Stimulated activated CD4-positive, alpha-beta T cell treated with anti-CD3 and anti-CD28 coated beads, Interleukin-15, amount 100 ng/mL, for 1 hour (primary cell): ENCODE measurements at regions not wholly inside any gene's neighbourhood (a gene's known extent, or its start where the extent isn't known, plus 50 kb on each side); places are given as distances from the start of the nearest gene placed in this dataset.
A peak's percentile ranks its signal among the peaks of the same experiment; 100 is the strongest.

ENCODE experiments used
- DNase-seq, 2 donors: peaks; one replicate each; pipeline ENCODE4 v3.0.0-alpha.2; 2020; ENCODE audit warnings: low read depth in 1 of 2, low spot score in 1 of 2

DNA sequence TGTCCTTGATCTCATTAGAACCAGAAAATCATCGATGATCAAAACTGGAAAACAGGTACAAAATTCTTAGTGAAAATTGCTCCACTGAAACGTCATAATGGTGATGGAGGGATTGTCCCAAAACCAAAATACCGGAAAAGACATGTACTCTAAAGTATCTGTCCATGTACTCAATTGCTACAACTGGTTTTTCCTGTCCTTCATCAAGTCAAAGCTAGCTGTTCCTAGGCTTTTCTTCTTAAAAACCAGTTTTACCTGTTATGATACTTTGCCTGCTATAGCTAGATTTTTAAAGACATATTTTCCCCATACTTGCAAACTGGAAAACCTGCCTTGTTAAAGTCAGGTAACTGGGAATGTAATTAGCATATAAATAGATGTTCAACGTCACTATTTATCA is 50.5 kb upstream of the LRRC1 start:
- DNase-seq = no peak

DNA sequence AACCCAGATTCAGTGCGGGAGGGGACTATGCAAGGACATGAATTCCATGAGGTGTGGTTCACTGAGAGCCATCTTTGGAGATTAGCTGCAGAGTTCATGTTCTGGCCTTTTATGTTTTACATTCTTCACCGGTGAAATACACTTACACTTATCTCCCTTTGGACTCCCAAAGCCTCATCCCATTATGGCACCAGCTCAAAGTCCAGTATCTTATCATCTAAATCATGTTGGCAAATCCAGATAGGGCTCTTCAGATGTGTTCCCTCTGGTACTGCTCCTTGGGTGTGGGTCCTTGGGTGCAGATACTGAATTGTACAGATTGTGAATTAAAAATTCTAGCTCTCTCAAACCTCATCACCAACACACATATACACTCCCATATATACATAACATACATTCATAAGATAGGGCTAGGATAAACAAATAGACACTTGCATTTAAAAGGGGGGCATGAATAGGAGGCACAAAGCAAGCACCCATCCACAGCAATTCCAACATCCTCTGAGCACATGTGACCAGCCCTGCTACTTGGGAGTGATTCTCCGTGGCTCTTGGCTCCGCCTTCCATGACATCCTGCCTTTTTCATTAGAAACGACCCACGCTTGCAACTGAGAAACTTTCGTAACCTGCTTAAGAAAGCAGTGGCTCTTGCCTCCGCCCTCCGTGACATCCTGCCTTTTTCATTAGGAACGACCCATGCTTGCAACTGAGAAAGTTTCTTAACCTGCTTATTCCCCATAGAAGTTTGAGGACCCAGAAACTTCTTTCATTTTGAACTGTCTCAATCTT is 53.6 kb upstream of the LRRC1 start:
- DNase-seq = no peak

DNA sequence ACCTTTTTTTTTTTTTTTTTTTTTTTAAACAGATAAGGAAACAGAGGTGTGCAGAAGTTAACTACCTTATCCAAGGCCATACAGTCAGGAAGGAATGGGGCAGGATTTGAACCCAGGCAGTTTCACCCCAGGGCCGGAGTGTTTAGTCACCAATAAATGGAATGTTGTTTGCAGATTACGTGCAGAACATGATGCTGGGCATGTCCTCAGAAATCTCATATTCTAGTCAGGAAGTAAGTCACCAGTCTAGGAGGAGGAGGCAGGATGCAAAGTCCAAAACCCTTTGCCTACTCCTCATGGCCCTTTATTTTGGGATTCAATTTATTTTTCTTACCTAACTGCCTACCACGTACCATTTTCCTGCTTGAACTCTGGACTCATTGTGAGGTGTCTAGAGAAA is 57.1 kb upstream of the LRRC1 start:
- no peak for DNase-seq

DNA sequence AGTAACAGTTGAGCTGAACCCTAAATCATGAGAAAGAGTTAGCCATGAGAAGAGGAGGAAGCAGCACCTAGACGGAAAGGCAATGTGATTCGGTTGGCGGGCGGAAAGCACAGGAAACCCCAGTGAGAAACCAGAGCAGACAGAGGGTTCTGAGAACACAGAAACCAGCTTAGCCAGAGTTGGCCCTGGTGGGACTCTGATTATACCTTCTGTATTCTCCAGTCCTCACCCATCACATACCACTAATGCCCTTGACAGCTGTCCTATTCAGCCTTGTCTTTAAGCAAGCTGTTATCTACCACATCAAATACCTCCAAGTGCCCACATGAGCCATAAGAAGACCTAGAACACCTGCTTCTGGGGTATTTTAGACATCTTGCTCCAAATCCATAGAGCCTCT is 58.9 kb upstream of the LRRC1 start:
- DNase-seq = no peak

DNA sequence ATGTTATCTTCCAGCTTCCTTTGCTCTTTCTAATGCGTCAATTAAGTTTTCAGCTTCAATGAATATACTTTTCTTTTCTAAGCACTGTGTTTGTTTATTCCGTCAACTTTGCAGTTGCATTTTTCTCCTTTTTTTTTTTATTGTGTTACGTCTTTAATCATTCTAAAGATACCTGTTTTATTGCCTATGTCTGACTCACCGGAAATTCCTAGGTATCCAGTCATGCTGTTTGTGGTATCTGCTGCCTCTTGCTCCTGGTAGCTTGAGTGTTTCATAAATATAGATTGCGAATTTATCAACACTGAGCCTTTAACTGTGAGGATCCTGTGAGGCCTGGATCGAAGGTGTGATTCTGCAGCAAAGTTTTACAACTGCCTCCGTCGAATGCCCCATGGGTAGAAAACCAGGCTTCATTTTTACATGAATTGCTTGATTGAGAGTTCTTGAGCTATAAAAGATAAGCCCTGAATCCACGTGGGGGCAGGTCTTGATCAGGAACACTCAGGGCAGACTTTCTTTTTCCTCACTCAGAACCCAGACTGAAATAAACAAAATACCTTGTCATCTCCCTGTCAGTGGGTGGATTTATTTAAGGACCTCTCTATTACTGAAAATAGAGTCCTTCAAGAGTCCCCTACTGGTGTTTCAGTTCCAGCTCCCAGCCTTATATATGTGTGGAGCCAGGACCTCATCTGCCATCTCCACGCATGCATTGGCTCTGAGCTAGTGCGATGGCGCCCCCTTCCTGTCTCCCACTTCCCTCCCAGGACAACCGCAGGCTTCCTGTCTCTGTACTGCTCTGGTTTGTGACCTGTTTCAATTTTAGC is 60.1 kb upstream of the LRRC1 start:
- no peak for DNase-seq

DNA sequence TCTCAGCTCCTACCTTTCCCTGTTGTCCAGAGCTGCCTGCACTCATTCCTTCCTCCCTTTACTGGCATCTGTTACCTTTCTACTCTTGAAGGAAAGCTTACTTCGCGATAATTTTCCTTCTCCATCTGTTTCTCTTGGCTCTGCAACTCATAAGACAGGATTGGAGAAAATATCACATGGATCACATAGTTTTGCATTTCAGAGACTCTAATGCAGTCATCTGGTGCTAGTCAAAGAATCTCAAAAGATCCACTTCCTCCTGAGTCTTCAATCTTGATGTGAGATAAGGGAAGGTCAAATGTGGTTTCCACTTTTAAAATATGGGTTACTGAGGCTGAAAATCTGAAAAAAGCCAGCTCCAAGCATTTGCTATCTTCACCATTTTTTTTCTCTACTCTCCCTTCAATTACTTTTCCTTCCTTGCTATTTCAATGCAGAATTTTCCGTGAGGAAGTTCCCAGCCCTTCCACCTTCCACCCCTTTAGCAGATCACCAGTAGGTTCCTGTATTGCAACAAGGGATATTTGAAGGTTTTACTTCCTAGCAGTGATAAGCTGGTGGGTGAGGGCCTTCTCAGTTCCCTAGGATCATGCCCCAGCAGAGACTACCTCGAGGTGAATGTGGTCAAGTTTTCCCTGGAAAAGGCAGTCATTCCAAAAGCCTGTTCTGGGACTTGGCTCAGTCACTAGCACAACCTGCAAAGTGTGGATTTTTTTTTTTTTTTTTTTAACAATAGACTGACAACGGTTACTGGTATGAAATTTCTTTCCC is 62.8 kb upstream of the LRRC1 start:
- no peak for DNase-seq

DNA sequence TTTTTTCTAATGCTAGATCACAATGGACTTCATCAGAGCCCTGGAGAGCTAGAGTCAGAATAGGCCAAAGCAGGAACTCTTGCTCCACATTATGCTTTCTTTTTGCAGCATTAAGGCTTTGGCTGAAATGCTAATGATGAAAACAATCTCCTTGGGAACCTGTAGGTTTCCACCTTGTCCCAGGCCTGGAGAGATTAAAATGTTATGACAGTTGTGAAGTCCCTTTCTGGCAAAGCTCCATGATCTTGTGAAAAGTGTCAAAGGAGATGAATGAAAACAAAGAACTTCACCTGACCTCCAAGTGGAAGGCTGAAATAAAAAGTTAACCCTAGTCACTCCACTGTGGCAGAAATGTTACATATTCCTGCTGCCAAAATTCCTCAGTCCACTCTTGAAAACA is 64.0 kb upstream of the LRRC1 start:
- DNase-seq = no peak

DNA sequence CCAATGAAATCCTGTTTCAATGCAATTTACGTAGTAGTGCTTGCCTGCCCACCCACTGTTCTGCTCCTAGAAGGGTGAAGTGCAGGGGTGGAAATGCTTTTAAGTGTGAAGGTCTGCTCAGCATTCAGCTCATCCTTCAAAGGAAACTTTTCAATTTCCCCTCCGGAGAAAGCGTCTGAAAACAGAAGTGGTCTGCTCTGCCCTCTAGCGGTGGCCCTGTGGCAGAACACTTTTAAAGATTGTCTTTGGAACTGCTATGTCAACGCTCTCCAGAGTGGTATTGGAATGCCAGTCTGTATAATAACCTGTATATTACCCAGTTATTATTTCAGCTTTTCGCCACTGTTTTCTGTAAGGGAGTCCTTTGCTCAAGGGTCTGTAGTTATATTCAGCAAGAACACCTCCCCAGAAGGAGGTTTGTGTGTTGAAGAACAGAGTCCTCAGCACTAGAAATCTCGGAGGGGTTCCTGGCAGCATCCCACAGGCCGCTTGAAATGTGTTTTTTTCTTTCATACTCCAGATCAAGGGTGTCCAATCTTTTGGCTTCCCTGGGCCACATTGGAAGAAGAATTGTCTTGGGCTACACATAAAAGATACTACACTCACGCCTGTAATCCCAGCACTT is 63.1 kb upstream of the KLHL31 start:
- peak in 1 of 2 donors; percentile 32 for DNase-seq

DNA sequence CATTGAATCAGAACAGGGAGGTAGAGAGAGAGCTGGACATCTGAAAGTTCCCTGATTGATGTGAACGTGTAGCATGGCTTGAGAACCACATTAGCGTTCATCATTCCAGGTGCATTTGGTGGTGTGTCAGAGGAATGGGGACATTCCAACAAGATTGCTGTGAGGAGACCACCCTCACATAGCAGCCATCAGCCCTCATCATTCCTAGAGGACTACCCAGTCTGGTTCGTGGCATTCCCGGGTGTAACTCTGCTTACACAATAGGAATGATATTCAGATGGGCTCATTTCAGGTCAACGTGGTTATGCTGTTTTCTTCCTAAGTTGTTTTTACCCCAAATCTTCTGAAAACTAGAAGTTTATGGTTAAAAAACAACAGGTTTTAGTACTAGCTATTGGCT is 62.2 kb upstream of the KLHL31 start:
- no peak for DNase-seq

DNA sequence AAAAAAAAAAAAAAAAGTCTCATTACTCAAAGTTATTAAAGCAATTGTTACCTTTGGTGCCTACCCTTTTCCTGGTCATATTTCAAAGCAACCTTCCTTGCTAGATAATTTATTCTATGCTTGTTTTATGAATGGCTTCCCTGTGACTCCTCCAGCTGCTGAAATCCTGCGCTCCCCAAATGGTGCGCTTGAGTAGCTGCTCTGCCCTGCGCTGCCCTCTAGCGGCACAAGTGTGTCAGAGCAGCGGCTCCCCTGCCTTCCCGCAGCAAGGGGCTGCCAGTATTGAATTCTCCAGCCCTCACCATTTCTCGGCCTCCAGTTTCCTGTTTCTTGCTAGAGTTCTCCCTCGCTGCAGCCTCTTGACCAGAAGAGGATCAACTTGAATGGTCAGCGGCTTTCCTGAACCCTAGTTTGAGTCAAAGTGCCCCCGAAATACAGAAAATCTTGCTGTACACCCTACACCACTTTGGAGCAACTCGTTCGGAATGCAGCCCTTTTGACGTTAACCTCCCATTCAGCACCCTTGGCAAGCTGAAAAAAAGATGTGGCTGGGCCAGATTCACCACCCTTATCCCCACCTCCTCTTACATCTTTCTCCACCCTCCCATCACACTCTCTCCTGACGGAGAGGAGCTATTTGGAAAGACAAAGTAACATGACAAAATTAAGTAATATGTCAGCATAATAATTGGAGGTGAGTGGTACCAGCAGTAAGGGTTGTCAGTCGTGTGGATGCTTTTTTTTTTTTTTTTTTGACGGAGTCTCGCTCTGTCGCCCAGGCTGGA is 60.4 kb upstream of the KLHL31 start:
- peak; percentile 38 to 65 for DNase-seq

DNA sequence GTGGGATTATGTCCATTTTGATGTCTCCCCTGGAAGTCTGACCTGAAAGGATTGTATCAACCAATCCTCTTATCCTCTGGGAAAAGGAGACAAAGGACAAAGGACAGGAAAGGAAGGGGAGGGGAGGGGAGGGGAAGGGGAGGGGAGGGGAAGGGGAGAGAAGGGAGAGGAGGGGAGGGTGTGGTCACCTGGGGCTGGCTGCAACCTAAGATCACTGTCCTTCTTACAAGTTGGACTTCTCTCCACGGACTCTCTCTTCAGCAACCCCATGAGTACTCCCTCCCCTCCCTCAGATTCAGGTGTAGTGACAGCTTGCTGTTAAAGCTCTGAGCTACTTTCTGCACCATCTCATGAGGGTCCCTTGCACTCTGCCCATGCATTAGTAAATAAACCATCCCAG is 58.9 kb upstream of the KLHL31 start:
- DNase-seq = no peak

DNA sequence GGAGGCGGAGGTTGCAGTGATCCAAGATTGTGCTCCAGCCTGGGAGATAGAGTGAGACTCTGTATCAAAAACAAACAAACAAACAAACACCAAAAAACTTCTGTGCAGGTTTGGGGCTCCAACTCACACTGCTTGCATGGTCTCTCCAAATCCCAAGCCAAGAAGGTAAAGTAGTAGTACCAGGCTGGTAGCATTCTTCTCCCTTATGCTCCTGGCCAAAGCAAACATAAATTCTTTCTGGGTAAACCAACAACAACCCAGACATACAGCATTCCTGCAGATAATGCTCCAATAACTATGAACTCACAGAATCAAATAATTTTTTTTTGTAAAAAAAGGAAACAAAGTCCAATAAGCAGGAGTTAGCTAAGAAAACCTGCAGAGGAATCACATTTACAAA is 57.8 kb upstream of the KLHL31 start:
- no peak for DNase-seq

DNA sequence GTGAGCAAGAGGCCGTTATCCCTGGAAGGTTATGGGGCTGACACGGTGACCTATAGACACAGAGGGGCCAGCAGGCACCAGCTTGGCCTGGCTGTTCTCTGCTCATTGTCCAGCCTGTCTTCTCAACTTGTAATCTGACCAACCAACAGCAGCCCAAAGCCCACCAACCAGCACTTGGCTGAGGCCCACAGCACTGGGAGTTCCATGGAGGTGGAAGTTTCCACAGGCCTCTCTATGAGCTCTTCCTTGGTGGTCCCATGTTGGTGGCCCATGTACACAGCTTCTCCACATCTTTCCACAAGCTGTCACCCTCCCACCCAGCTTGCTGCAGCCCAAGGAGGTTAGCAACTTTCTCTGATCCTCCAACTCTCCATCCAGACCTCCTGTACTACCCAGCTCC is 56.2 kb upstream of the KLHL31 start:
- no peak for DNase-seq

DNA sequence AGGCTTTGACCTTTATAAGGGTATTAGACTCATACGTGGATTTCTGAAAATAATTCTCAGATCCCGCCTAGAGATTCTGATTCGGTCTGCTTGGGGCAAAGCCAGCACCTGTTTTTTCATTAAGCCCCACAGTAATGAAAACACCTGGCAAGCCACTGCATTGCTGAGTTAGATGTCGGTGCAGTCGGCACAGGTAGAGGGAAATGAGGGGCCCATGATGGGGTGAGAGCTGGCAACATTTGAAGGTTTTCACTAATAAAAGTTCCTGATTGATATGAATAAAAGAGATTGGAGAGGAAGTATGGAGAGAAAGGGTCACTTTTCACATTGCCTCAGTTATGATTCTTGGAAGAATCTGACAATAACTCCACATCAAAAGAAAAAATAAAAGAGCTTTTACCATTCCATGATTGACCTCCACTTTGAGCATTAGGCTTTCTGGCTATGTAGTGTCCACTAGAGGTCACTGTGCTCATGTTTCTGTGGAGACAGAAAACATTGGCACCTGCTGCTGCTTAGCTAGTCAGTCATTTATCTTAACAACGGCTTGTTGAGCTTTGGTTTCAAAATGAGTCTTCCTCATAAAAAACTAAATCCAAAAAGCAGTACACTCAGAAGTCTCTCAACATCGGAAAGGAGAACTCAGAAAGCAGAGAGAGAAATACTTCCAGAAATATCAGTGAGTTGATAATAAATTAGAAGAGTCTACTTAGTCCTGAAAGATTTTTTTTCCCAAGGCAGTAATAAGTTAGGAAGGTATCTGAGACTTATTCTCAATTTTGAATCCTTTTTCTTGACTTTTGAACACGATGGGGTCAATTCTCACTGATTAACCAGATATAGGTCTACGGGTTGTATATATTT is 53.3 kb upstream of the KLHL31 start:
- DNase-seq = no peak

DNA sequence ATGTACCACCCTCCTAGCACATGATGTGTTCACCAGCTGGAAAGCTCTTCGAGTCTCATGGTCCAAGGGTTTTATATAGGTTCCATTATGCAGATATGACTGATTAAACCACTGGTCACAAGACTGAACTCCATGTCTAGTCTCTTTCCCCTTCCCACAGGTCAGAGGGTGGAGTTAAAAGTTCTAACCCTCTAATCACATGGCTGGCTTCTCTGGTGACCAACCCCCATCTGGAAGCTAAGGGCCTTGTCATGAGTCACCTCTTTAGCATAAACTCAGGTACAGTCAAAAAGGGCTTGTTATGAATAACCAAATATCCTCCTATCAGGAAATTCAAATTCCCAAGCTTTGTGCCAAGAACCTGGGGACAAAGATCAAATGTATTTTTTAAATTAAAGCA is 52.0 kb upstream of the KLHL31 start:
- no peak for DNase-seq

DNA sequence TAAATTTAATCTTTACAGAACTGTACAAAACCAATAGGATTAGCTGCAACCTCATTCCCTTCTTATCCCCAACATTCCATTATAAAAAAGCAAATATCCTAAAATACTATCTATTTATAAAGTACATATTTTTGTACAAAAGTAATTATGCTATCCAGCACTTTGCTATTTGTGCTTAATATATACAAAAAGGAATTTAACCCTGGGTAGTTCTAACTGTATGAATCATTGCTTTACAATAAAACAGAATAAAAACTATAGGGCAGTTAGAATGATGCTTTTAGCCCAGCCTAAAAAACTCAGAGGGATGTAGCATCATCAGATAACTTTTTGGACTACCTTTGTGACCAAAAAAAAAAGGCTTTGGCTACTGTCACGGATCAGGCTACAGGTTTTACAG is 49.9 kb upstream of the KLHL31 start:
- DNase-seq = no peak
